C1 segment of cervical spinal cord (tissue), 14 donors: ENCODE measurements at regions not wholly inside any gene's neighbourhood (a gene's known extent, or its start where the extent isn't known, plus 50 kb on each side); places are given as distances from the start of the nearest gene placed in this dataset.
"Not testable (repeated sequence)": the region's sequence is repeated elsewhere in the genome, so short reads cannot be mapped to it uniquely, and the experiment has no call there.

ENCODE experiments used
- DNase-seq, 14 donors: peaks; one replicate each; lab custom pipeline; 2025; lab: John Stamatoyannopoulos, UW

DNA sequence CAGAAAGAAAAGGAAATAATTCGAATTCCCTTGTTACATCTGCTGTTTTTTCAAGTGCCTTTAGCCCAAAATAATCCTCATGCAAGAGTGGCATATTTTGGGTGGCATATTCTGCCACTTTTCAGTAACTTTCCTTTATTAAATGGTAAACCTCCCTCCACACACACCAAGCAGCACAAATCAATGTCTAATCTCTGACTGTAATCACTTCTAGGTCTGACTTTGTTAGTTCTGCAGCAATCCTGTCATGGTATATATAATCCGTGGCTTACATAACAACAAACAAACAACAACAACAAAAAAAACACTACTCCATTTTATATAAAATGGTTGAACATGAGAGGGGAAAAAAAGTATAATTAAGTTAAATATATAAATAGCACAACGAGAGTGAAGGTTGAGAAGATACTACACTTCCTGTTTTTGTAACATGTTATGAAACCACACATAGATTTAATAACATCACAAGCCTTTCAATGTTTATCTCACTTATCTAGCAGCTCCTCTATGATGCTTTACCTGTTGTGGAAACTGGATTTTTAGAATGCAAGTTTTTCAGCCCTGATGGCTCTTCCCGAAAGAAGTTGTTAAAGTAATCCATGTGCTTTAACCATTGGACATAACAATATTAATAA is 715.4 kb downstream of the GRXCR1 start:
- no peak for DNase-seq

DNA sequence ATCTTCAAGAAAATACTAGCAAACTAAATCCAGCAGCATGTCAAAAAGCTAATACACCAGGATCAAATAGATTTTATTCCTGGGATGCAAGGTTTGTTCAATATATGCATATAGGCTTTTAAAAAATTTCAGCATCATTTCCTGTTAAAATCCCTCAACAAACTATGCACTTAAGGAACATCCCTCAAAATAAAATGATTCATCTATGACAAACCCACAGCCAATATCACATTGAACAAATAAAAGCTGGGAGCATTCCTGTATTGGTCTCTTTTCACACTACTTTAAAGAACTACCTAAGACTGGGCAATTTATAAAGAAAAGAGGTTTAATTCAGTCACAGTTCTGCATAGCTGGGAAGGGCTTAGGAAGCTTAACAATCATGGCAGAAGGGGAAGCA is 726.7 kb downstream of the GRXCR1 start:
- DNase-seq, result no peak

DNA sequence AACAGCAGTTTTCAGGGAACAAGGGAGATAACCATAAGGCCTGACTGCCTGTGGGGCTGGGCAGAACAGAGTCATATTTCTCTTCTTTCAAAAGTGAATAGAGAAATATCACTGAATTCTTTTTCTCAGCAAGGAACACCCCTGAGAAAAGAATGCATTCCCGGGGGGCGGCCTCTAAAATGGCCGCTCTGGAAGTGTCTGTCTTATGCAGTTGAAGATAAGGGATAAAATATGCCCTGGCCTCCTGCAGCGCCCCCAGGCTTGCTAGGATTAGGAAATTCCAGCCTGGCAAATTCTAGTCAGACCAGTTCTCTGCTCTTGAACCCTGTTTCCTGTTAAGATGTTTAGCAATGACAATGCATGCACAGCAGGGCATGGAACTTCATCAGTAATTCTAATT is 745.4 kb downstream of the GRXCR1 start:
- DNase-seq, result not testable (repeated sequence)

DNA sequence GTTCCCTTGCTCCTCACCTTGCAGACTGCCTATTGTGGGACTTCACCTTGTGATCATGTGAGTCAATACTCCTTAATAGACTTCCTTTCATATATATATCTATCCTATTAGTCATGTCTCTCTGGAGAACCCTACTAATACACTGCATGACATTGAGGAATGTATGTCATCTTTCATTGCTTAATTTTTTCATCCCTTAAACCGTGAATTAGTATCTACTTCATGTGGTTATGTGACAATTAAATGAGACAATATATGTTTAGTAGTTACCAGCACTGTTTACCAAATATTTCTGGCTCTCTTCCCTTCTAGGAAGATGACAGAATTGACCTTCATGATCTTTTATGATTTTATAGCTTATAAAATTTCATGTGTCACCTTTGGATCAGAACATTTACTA is 759.5 kb downstream of the GRXCR1 start:
- DNase-seq, result no peak

DNA sequence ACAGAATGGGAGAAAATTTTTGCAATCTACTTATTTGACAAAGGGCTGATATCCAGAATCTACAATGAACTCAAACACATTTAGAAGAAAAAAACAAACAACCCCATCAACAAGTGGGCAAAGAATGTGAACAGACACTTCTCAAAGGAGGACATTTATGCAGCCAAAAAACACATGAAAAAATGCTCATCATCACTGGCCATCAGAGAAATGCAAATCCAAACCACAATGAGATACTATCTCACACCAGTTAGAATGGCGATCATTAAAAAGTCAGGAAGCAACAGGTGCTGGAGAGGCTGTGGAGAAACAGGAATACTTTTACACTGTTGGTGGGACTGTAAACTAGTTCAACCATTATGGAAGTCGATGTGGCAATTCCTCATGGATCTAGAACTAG is 767.0 kb downstream of the GRXCR1 start:
- not testable (repeated sequence) for DNase-seq

DNA sequence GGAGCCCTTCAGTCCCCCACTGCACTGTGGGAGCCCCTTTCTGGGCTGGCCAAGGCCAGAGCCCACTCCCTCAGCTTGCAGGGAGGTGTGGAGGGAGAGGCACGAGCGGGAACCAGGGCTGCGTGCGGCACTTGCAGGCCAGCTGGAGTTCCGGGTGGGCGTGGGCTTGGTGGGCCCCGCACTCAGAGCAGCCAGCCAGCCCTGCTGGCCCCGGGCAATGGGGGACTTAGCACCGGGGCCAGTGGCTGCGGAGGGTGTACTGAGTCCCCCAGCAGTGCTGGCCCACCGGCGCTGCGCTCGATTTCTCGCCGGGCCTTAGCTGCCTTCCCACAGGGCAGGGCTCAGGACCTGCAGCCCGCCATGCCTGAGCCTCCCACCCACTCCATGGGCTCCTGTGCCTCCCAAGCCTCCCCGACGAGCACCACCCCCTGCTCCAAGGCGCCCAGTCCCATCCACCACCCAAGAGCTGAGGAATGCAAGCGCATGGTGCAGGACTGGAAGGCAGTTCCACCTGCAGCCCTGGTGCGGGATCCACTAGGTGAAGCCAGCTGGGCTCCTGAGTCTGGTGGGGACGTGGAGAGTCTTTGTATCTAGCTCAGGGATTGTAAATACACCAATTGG is 776.2 kb downstream of the KCTD8 start:
- not testable (repeated sequence) for DNase-seq

DNA sequence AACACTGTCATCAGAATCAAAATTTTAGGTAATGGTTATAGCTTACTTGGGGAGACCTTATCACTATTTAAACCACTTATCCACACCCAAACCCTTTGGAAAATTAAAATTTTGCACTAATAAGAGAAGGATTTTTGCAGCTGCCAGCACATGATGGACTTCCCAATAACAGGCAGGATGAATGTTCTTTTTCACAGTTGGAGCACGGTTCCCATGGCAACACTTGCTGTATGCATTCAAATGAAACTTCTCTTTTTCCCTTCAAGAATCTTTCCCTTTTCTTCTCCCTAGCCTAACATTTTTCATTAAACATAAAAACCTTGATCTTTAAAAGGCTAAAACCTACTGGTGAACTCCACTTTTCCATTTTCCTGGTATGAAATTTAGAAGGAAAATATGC is 768.2 kb downstream of the KCTD8 start:
- DNase-seq, result no peak

DNA sequence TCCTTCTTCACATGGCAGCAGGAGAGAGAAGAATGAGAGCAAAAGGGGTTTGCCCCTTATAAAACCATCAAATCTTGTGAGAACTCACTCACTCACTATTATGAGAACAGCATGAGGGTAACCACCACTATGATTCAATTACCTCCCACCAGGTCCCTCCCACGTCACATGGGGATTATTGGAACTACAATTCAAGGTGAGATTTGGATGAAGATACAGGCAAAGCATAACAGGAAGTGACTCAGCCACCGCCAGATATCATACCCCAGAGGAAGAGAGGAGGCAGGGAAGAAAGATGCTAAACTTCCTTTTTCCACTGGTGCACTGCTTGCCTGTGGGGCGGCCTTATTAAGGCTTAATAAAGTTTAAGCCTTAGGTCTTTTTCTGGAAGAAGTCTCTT is 766.1 kb downstream of the KCTD8 start:
- no peak for DNase-seq

DNA sequence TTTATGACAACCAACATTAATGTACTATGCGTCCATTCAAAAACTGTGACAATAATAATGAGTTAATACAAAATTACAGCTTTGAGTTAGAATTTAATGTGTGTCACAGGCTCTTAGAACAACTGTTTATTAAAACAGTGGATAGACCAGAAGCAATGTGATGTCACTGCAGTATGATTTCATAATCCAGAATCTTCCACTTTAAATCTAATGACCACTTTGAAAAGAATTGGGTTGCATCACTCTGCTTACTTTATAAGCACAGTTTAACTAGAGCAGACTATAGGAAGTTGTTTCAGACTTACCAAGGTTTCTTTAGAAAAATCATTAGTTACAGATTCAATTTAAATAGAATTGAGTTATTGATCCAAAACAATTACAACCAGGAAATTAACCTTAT is 758.5 kb downstream of the KCTD8 start:
- DNase-seq, result no peak

DNA sequence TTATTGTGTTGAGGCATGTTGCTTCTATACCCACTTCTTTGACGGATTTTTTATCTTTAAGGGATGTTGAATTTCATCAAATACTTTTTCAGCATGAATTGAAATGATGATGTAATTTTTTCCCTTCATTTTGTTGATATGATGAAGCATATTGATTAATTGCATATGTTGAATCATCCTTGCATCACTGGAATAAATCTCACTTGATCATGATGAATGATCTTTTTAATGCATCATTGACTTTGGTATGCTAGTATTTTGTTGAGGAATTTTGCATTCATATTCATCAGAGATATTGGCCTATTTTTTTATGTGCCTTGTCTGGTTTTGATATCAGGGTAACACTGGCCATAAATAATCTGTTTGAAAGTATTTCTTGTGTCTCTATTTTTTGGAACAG is 754.7 kb downstream of the KCTD8 start:
- DNase-seq, result no peak

DNA sequence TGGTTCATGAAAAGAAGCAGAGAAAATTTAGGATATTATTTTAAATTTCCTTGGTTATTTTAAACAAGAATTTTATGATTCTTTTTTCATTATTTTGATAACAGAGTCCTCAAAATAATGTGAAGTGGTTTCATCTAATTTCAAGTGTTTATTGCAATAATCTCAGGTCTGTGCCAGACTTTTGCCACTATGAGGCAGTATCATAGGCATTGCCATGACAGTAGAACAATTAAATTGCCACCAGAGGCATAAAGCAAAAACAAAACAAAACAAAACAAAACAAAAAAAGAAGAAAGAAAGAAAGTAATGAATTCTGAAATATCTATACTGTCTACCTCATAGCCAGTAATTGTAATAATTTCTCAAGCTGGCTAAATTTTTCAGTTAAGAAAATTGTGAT is 739.2 kb downstream of the KCTD8 start:
- DNase-seq, result no peak

DNA sequence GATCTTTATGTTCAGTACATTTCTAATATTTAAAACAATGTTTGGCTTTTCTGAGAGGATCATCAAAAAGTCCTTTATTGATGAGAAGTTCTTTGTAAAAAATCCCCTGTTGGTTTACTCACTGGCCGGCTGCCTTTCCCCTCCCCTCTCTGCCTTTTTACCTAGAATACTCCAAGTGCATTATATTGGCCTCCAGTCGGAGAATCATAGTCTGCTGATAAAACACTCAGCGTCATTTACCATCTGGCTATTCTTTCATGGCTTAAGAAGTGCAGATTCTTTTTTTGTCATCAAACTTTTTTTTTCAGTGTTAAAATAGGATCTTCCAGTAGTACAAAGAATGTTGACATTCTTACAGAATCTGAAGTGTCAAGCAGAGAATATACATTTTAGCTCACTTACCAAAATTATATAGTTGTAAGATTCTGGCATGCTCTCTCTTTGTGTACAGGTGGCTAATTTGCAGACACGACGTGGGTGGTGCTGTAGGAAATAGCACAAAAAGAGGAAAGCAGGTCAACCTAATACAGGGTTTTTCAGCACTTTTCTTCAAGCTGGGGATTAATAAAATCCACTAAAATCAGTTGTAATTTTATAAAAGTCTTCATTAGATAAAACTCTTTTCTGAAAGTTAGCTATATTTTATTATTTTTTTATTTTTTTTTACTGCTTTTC is 731.8 kb downstream of the KCTD8 start:
- peak in 1 of 14 donors; percentile 82 for DNase-seq

DNA sequence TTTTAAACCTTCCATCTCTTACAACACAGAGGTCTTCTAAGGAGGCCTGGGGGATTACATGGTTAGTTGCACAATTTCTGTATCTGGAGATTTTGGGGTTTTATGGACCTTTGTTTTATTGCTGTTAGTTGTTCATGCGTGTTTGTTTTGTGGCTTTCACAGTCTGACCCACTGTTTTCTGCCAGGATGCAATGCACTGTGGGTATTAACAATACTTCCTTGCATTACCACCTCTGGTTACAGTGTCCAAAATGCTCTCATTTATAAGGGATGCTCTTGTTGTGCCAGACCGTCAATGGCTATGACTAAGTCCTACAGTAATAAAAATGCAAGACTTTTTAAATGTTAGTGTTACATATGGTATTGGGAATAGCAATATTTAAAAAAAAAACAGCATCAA is 730.2 kb downstream of the KCTD8 start:
- no peak for DNase-seq

DNA sequence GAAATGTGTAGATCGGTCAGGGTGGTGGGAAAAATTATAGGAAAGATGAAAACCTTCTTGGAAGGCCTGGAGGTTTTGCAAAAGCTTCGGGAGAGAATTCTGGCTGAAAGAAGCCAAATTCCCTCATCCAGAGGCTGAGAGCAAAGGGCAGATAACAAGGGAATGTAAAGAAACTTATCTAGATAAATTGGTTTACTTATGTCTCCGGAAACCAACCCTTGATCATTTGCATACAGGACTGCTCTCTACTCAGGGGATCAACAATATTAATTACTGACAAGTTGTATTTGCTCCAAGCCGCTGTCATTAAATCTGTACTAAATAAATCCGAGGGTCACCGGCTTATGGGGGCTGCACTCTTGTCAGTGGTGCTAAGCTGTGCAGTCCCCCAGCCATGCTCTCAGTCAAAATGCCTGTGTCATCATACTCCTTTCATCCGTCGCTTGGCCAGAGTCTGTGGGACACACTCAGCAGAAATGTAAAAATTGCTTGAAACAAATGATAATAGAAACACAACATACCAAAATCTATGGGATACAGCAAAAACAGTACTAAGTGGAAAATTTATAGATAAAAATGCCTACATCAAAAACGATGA is 715.7 kb downstream of the KCTD8 start:
- no peak for DNase-seq

DNA sequence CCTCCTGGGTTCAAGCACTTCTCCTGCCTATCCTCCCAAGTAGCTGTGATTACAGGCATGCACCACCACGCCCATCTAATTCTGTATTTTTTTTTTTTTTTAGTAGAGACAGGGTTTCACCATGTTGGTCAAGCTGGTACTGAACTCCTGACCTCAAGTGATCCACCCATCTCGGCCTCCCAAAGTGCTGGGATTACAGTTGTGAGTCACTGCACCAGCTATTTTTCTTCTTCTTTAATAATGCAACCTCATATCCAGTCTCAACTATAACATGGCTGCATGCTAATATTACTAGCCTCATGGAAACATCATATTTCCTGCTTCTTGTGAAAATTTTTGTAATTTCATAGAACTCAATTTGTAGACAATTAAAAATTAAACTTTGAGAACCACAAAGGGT is 706.5 kb downstream of the KCTD8 start:
- DNase-seq, result no peak

DNA sequence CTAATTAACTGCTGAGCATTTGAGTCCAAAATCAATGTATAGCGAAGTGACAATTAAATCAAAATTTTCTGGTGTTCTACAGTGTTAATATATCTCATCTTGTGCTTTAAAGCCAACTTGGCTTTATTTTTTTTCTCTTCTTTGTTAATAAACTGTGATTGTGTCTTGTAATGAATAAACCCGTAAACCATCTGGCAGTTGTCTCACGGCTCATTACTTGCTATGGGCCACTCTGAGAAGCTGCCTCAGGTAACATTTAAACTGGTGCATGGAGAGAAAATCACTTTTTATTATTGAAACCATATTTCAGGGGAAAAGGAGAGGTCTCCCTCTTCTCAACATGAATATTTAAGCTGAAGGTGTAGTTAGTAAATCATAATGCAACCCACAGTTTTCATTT is 694.0 kb downstream of the KCTD8 start:
- DNase-seq, result peak in 1 of 14 donors; percentile 78

DNA sequence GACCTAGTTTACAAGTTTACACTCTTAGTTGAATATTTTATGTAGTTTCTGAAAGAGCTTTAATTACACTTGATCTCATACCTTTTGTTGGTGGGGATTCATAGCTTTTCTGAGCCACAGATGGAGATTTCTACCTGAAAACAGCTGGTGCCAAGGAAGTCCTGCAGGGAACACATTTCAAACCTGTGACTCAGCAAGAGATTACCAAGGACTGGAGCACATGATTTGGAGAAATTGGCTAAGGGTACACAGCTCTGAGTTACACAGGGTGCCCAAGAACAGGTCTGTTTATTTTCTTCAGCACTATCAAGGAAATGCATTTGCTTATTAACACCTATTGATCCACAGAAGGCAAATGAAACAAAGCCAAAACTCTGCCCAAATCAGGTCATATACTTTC is 691.5 kb downstream of the KCTD8 start:
- peak in 2 of 14 donors; percentile 28 to 93 for DNase-seq

DNA sequence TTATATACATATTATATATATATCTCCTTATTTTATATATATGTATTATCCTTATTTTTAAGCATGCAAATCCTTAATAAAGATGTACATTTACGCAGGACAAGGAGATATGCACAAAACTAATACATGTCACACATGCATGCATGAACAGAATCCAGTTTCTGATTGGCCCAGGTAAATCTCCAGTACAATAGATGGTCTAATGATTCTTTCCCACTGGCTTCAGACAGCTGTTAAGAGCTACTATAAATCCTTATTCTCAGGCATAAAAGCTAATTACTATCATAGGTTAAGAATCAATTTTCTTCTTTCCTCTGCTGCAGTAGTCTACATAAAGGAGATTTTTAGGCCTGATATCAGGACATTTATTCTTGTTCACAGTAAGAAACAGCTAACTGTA is 689.8 kb downstream of the KCTD8 start:
- DNase-seq, result no peak

DNA sequence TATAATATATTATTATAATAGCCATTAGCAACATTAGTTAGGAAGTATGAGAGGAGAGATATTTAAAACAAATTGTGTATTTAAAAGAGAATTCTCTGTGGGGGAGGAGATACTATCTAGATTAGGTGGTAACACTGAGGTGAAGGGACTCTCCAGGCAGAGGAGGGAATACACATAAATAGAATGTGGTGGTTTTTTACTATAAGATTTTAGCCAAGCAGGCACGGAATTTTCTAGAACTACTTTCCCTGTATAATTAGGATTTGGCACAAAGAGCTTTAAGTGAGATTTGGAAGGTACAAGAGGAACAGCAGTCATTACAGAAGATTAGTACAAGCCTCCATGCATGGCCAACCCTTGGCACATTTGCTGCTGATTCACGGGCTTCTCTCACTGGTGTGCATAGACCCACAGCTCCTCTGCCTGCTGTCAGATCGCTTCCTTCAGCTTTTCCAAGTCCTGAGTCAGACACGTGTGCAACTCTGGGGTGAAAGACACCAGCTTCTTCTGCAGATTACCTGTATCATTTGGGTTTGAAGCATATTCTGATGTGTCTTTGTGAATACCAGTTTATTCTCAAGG is 685.5 kb downstream of the KCTD8 start:
- peak in 3 of 14 donors; percentile 7 to 94 (median 20) for DNase-seq

DNA sequence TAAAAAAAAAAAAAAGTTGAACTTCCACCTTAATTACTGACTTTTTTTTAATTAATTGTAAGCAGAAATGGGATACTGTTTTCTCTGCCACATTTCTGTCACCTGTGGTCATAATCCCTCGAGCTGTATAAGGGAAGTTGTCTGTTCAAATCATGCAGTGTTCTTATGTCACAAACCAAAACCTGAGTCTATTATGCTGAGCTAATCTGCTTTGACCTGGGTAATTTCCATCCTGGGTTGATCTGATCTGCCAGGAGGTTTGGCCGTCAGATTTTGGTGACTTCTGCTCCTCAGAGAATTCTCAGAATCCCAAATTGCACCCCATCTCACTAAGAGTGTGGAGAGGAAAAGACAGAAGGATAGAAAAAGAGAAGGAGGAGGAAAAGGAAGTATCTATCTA is 683.1 kb downstream of the KCTD8 start:
- DNase-seq, result peak in 1 of 14 donors; percentile 69

DNA sequence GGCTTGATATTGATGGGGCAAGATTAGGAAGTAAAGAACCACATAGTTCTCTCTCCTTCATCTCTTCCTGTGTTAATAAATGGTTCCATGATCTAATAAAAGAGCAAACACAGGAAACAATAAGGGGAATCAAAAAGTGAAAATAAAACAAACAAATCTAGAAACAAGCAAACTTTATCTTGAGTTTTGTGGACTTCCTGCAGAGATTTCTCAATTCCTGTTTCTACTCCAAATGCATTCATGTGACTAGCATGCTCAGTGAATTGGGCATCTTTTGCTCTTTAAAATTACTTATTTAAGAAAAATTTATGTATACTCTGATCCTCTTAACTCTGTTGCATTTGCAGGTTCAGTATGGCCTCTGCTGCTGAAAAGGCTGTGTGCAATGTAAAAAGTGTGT is 682.0 kb downstream of the KCTD8 start:
- peak in 1 of 14 donors; percentile 33 for DNase-seq

DNA sequence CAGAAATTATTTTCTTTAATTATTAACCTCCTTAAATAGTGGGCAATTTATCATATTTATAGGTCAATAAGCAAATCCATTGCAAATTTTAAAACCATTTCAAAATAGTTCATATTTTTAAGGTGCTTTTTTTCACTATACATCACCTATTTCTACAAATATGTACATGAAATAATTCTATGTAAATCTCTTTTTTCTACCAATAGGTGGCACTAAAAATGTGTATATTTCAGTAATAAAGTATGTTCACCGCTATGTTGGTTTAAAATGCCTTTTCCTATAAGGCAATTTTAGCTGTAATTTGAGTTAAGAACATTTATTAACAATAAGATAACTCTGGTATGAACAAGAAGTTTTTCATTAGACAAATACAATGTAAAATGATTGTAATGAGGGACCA is 672.2 kb downstream of the KCTD8 start:
- no peak for DNase-seq
